MCF 10A (cell line): ENCODE measurements at regions not wholly inside any gene's neighbourhood (a gene's known extent, or its start where the extent isn't known, plus 50 kb on each side); places are given as distances from the start of the nearest gene placed in this dataset.

ENCODE experiments used
- BruUV-seq: library from RNA; stranded (reverse); fragments of 400-500 nt; replicated peaks from 2 replicates; lab custom pipeline; 2021; lab: Mats Ljungman, UMichigan
- CTCF ChIA-PET: fragments of 300-600 bp; sonication (Branson Sonifier 250); formaldehyde crosslinking; extraction: SDS; loops from one replicate; lab custom pipeline; 2021; ENCODE audit warnings: antibody characterized with exemption, inconsistent platforms; lab: Yijun Ruan, JAX
- POLR2A ChIA-PET: fragments of 300-600, 350-650 bp; sonication (Branson Sonifier 250); formaldehyde crosslinking; extraction: SDS; loops from one replicate; lab custom pipeline; 2020; ENCODE audit warnings: antibody characterized with exemption, inconsistent platforms; lab: Yijun Ruan, JAX
- DNase-seq: peaks from one replicate; pipeline ENCODE4 v3.0.0-alpha.2; 2018; ENCODE audit not compliant: unreplicated experiment
- H3K27ac Mint-ChIP-seq: one replicate; pipeline ENCODE4 v1.8.0; 2022; ENCODE audit warnings: mild to moderate bottlenecking, low read depth, mixed read lengths; ENCODE audit not compliant: unreplicated experiment
- H3K27me3 Mint-ChIP-seq: one replicate; pipeline ENCODE4 v1.8.0; 2022; ENCODE audit warnings: mixed read lengths; ENCODE audit not compliant: insufficient read depth, unreplicated experiment
- H3K36me3 Mint-ChIP-seq: one replicate; pipeline ENCODE4 v1.8.0; 2022; ENCODE audit warnings: mild to moderate bottlenecking, moderate library complexity, mixed read lengths; ENCODE audit not compliant: insufficient read depth, unreplicated experiment
- H3K4me1 Mint-ChIP-seq: one replicate; pipeline ENCODE4 v1.8.0; 2022; ENCODE audit warnings: mixed read lengths; ENCODE audit not compliant: insufficient read depth, unreplicated experiment
- H3K4me3 Mint-ChIP-seq: one replicate; pipeline ENCODE4 v1.8.0; 2022; ENCODE audit warnings: mild to moderate bottlenecking, moderate library complexity, mixed read lengths; ENCODE audit not compliant: unreplicated experiment
- H3K9me3 Mint-ChIP-seq: one replicate; pipeline ENCODE4 v1.8.0; 2022; ENCODE audit warnings: mixed read lengths; ENCODE audit not compliant: unreplicated experiment
- CTCF ChIP-seq: fragments of 200-600 bp; IDR thresholded peaks from one replicate; pipeline ENCODE4 v1.8.0; 2022; ENCODE audit warnings: antibody characterized with exemption, mild to moderate bottlenecking; ENCODE audit not compliant: unreplicated experiment
- intact Hi-C: fragments of 100-400 bp; cut with micrococcal nuclease; formaldehyde crosslinking; loops from 2 replicates; pipeline ENCODE4 v1.14.1; 2022

- H3K27ac Mint-ChIP-seq: no peak overlapping the region
- no TSS peak for BruUV-seq
Observed at GRCh38 chr6:84912472-84913322, 148.3 kb upstream of the TBX18 start.

GRCh38 chr6:84910906-84911607, 146.7 kb upstream of the TBX18 start:
- peaks cover 6% of the 10 kb centered on the region for H3K4me1 Mint-ChIP-seq
- H3K27me3 Mint-ChIP-seq: no peaks in the 10 kb centered on the region
- no peak for DNase-seq
- no peak overlapping the region for H3K4me3 Mint-ChIP-seq
- H3K9me3 Mint-ChIP-seq: no peaks in the 10 kb centered on the region
- ChIA-PET POLR2A (interaction anchor here (1.4 kb wide), 1 partner anchor 11 kb away, joined by 9 read pairs; no protein-coding TSS in a partner anchor), CTCF (no interaction called here)
- BruUV-seq: no TSS peak
- H3K27ac Mint-ChIP-seq: no peak overlapping the region
- H3K36me3 Mint-ChIP-seq: no peaks in the 10 kb centered on the region
- no peak for TF ChIP-seq CTCF
- intact Hi-C loops: no loop called here

More at GRCh38 chr6:84912472-84913322, 148.3 kb upstream of the TBX18 start:
- Mint-ChIP-seq H3K27me3 (no peaks in the 10 kb centered on the region), H3K9me3 (no peaks in the 10 kb centered on the region), H3K4me3 (no peak overlapping the region), H3K36me3 (no peaks in the 10 kb centered on the region), H3K4me1 (peaks cover 6% of the 10 kb centered on the region)
- POLR2A ChIA-PET: no interaction called here
- intact Hi-C loops: no loop called here
- no peak for TF ChIP-seq CTCF
- DNase-seq: no peak
- CTCF ChIA-PET: no interaction called here

- ChIA-PET POLR2A (no interaction called here), CTCF (no interaction called here)
- intact Hi-C loops: no loop called here
- TF ChIP-seq CTCF: no peak
- no peaks in the 10 kb centered on the region for H3K9me3 Mint-ChIP-seq
- no peaks in the 10 kb centered on the region for H3K27me3 Mint-ChIP-seq
- no TSS peak for BruUV-seq
- no peak for DNase-seq
- peaks cover 7% of the 10 kb centered on the region for H3K4me1 Mint-ChIP-seq
- H3K4me3 Mint-ChIP-seq: no peak overlapping the region
- H3K36me3 Mint-ChIP-seq: no peaks in the 10 kb centered on the region
- H3K27ac Mint-ChIP-seq: no peak overlapping the region
Observed at GRCh38 chr6:84908304-84908904, 144.0 kb upstream of the TBX18 start.

- no peak overlapping the region for H3K27ac Mint-ChIP-seq
- no peaks in the 10 kb centered on the region for H3K36me3 Mint-ChIP-seq
- ChIA-PET CTCF (interaction anchor here (0.6 kb wide), 1 partner anchor 1749 kb away, joined by 3 read pairs; no protein-coding TSS in a partner anchor), POLR2A (interaction anchor here (1.4 kb wide), 1 partner anchor 8 kb away, joined by 4 read pairs; no protein-coding TSS in a partner anchor)
- no peaks in the 10 kb centered on the region for H3K9me3 Mint-ChIP-seq
- H3K27me3 Mint-ChIP-seq: no peaks in the 10 kb centered on the region
- TF ChIP-seq CTCF: no peak
- no peak overlapping the region for H3K4me3 Mint-ChIP-seq
- H3K4me1 Mint-ChIP-seq: peaks cover 24% of the 10 kb centered on the region
- no peak for DNase-seq
- BruUV-seq: no TSS peak
- intact Hi-C loops: no loop called here
Observed at GRCh38 chr6:84906514-84906913, 142.1 kb upstream of the TBX18 start.
